ENCODE measurements at regions not wholly inside any gene's neighbourhood (a gene's known extent, or its start where the extent isn't known, plus 50 kb on each side); places are given as distances from the start of the nearest gene placed in this dataset.

DNA sequence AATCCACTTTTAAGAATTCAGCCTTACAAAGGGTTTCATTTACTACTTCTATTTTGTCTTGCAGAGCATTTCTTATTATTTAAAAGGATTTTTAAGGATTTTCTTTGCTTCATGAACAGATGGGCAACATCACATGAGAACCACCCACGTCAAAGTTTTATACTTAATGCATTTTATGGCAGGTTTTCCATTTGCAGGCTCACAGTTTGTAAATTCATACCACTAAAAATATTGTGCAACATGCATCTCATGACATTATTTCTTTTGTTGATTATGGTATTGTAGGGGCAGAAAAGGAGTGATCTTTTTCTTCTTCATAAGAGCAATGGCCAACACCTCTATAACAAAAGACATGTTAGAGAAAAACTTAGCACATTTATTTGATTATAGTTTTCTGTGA lies 554.0 kb upstream of the SPRY2 start (continued):
- TF ChIP-seq HOXA7 (CRISPR knock-in tag; IDR thresholded peaks at IDR 0.05; ENCODE audit: borderline replicate concordance) (no peak), ZFP41 (tag by site-specific recombination; IDR thresholded peaks at IDR 0.05; ENCODE audit: borderline replicate concordance) (no peak), BCL11B (tag by site-specific recombination; IDR thresholded peaks at IDR 0.05; ENCODE audit: low read depth) (no peak)
- TF ChIP-seq, protein P1, sequence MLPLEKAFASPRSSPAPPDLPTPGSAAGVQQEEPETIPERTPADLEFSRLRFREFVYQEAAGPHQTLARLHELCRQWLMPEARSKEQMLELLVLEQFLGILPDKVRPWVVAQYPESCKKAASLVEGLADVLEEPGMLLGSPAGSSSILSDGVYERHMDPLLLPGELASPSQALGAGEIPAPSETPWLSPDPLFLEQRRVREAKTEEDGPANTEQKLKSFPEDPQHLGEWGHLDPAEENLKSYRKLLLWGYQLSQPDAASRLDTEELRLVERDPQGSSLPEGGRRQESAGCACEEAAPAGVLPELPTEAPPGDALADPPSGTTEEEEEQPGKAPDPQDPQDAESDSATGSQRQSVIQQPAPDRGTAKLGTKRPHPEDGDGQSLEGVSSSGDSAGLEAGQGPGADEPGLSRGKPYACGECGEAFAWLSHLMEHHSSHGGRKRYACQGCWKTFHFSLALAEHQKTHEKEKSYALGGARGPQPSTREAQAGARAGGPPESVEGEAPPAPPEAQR (tag by site-specific recombination; IDR thresholded peaks at IDR 0.05) = no peak
- TF ChIP-seq, protein P2, sequence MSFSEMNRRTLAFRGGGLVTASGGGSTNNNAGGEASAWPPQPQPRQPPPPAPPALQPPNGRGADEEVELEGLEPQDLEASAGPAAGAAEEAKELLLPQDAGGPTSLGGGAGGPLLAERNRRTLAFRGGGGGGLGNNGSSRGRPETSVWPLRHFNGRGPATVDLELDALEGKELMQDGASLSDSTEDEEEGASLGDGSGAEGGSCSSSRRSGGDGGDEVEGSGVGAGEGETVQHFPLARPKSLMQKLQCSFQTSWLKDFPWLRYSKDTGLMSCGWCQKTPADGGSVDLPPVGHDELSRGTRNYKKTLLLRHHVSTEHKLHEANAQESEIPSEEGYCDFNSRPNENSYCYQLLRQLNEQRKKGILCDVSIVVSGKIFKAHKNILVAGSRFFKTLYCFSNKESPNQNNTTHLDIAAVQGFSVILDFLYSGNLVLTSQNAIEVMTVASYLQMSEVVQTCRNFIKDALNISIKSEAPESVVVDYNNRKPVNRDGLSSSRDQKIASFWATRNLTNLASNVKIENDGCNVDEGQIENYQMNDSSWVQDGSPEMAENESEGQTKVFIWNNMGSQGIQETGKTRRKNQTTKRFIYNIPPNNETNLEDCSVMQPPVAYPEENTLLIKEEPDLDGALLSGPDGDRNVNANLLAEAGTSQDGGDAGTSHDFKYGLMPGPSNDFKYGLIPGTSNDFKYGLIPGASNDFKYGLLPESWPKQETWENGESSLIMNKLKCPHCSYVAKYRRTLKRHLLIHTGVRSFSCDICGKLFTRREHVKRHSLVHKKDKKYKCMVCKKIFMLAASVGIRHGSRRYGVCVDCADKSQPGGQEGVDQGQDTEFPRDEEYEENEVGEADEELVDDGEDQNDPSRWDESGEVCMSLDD (tag by site-specific recombination; IDR thresholded peaks at IDR 0.05) = no peak
- TF ChIP-seq, protein P3, sequence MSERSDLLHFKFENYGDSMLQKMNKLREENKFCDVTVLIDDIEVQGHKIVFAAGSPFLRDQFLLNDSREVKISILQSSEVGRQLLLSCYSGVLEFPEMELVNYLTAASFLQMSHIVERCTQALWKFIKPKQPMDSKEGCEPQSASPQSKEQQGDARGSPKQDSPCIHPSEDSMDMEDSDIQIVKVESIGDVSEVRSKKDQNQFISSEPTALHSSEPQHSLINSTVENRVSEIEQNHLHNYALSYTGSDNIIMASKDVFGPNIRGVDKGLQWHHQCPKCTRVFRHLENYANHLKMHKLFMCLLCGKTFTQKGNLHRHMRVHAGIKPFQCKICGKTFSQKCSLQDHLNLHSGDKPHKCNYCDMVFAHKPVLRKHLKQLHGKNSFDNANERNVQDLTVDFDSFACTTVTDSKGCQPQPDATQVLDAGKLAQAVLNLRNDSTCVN (tag by site-specific recombination; optimal IDR thresholded peaks at IDR 0.05) = no peak
- TF ChIP-seq, protein P4, sequence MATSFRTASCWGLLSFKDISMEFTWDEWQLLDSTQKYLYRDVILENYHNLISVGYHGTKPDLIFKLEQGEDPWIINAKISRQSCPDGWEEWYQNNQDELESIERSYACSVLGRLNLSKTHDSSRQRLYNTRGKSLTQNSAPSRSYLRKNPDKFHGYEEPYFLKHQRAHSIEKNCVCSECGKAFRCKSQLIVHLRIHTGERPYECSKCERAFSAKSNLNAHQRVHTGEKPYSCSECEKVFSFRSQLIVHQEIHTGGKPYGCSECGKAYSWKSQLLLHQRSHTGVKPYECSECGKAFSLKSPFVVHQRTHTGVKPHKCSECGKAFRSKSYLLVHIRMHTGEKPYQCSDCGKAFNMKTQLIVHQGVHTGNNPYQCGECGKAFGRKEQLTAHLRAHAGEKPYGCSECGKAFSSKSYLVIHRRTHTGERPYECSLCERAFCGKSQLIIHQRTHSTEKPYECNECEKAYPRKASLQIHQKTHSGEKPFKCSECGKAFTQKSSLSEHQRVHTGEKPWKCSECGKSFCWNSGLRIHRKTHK (tag by site-specific recombination; IDR thresholded peaks at IDR 0.05) = no peak

DNA sequence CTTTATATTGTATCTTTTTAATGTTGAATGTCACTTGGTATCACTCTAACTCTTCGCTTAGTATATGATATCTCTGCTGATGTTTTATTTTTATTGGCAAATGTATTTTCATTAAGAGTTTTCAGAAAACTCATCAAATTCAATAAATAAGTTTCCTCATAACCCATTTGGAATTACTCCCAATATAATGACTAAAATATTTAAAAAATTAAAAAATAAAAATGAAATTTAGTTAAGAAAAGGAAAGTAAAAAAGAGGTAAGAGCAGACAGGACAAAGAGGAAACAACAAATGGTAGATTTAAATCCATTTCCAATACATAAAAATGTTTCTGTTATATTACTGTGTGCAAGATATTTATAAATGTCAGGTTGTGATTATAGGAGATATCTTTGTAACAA lies 548.9 kb upstream of the SPRY2 start:
- Histone ChIP-seq H3K27ac (ENCODE audit: extremely low read depth, low read depth, low read length) (no peak overlapping the region), H3K36me3 (ENCODE audit: control insufficient read depth in 2 of 2, insufficient read depth in 1 of 2, low read length in 2 of 2) (no peaks in the 10 kb centered on the region), H3K4me1 (ENCODE audit: control insufficient read depth, insufficient read depth, low read length) (no peaks in the 10 kb centered on the region), H3K4me3 (ENCODE audit: low read depth, low read length) (no peak overlapping the region), H3K9me3 (ENCODE audit: control insufficient read depth, insufficient read depth, low read depth, low read length) (no peaks in the 10 kb centered on the region)
- ChIA-PET CTCF (no interaction called here), POLR2A (no interaction called here)
- TF ChIP-seq REPIN1 (tag by site-specific recombination; IDR thresholded peaks at IDR 0.05; ENCODE audit: low read depth) = no peak
- TF ChIP-seq, protein P5, sequence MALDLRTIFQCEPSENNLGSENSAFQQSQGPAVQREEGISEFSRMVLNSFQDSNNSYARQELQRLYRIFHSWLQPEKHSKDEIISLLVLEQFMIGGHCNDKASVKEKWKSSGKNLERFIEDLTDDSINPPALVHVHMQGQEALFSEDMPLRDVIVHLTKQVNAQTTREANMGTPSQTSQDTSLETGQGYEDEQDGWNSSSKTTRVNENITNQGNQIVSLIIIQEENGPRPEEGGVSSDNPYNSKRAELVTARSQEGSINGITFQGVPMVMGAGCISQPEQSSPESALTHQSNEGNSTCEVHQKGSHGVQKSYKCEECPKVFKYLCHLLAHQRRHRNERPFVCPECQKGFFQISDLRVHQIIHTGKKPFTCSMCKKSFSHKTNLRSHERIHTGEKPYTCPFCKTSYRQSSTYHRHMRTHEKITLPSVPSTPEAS (tag by site-specific recombination; IDR thresholded peaks at IDR 0.05) = no peak
- TF ChIP-seq ZNF837 (tag by site-specific recombination; IDR thresholded peaks at IDR 0.05) = no peak
- TF ChIP-seq, protein P2 (tag by site-specific recombination; IDR thresholded peaks at IDR 0.05) = no peak

DNA sequence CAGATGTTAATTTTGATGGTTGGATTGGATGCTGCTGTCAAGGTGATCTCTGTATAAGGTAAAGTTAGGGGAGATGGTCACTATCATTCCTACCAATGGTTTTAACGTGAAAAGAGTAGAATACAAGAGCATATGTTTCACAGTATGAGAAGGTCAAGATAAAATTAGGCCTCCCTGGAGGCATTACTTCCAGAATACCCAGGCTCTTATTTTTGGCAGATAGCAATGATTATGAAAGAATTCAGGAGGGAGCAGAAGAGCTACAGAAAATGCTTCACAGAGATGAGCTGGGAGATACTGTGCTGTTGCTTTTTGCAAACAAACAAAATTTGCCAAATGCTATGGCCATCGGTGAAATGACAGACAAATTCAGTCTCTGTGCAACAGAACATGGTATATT lies 547.5 kb upstream of the SPRY2 start:
- Histone ChIP-seq H3K27ac (ENCODE audit: extremely low read depth, low read depth, low read length) (no peak overlapping the region), H3K36me3 (ENCODE audit: control insufficient read depth in 2 of 2, insufficient read depth in 1 of 2, low read length in 2 of 2) (no peaks in the 10 kb centered on the region), H3K9me3 (ENCODE audit: control insufficient read depth, insufficient read depth, low read depth, low read length) (no peaks in the 10 kb centered on the region), H3K4me1 (ENCODE audit: control insufficient read depth, insufficient read depth, low read length) (no peaks in the 10 kb centered on the region), H3K4me3 (ENCODE audit: low read depth, low read length) (no peak overlapping the region)
- POLR2A ChIA-PET = no interaction called here
- CTCF ChIA-PET = interaction anchor here (0.7 kb wide), 1 partner anchor 23 kb away, joined by 3 read pairs; no protein-coding TSS in a partner anchor
- TF ChIP-seq ZNF658 (tag by site-specific recombination; IDR thresholded peaks at IDR 0.05) (no peak), ZSCAN16 (tag by site-specific recombination; IDR thresholded peaks at IDR 0.05) (no peak), ZNF555 (tag by site-specific recombination; conservative IDR thresholded peaks at IDR 0.05) (no peak), HOXD13 (CRISPR knock-in tag; IDR thresholded peaks at IDR 0.05; ENCODE audit: borderline replicate concordance) (no peak)
- TF ChIP-seq, protein P6, sequence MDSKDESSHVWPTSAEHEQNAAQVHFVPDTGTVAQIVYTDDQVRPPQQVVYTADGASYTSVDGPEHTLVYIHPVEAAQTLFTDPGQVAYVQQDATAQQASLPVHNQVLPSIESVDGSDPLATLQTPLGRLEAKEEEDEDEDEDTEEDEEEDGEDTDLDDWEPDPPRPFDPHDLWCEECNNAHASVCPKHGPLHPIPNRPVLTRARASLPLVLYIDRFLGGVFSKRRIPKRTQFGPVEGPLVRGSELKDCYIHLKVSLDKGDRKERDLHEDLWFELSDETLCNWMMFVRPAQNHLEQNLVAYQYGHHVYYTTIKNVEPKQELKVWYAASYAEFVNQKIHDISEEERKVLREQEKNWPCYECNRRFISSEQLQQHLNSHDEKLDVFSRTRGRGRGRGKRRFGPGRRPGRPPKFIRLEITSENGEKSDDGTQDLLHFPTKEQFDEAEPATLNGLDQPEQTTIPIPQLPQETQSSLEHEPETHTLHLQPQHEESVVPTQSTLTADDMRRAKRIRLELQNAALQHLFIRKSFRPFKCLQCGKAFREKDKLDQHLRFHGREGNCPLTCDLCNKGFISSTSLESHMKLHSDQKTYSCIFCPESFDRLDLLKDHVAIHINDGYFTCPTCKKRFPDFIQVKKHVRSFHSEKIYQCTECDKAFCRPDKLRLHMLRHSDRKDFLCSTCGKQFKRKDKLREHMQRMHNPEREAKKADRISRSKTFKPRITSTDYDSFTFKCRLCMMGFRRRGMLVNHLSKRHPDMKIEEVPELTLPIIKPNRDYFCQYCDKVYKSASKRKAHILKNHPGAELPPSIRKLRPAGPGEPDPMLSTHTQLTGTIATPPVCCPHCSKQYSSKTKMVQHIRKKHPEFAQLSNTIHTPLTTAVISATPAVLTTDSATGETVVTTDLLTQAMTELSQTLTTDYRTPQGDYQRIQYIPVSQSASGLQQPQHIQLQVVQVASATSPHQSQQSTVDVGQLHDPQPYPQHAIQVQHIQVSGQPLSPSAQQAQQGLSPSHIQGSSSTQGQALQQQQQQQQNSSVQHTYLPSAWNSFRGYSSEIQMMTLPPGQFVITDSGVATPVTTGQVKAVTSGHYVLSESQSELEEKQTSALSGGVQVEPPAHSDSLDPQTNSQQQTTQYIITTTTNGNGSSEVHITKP (tag by site-specific recombination; IDR thresholded peaks at IDR 0.05) = no peak
- TF ChIP-seq, protein P7, sequence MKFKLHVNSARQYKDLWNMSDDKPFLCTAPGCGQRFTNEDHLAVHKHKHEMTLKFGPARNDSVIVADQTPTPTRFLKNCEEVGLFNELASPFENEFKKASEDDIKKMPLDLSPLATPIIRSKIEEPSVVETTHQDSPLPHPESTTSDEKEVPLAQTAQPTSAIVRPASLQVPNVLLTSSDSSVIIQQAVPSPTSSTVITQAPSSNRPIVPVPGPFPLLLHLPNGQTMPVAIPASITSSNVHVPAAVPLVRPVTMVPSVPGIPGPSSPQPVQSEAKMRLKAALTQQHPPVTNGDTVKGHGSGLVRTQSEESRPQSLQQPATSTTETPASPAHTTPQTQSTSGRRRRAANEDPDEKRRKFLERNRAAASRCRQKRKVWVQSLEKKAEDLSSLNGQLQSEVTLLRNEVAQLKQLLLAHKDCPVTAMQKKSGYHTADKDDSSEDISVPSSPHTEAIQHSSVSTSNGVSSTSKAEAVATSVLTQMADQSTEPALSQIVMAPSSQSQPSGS (tag by site-specific recombination; IDR thresholded peaks at IDR 0.05; ENCODE audit: low read depth) = no peak
